A549 (cell line): ENCODE measurements at regions not wholly inside any gene's neighbourhood (a gene's known extent, or its start where the extent isn't known, plus 50 kb on each side); places are given as distances from the start of the nearest gene placed in this dataset.

Source experiments
- ATAC-seq, 2 experiments: fragments of 200-7000 bp in 1 of 2; fragments of >200 bp in 1 of 2; cut with Nextera tagmentation in 1 of 2; cut with Tn5 transposase in 1 of 2; 3 replicates each; pipeline versions ENCODE4 v1.8.0 to v1.9.1; 2018 to 2020; ENCODE audit warnings: mild to moderate bottlenecking in 1 of 2, moderate library complexity in 1 of 2
- CTCF ChIA-PET: fragments of 300-600 bp; sonication (Branson Sonifier 250); formaldehyde crosslinking; extraction: SDS; loops from one replicate; lab custom pipeline; 2021; ENCODE audit warnings: antibody characterized with exemption, inconsistent platforms; lab: Yijun Ruan, JAX
- POLR2A ChIA-PET: fragments of 350-600 bp; formaldehyde crosslinking; extraction: SDS; loops from one replicate; lab custom pipeline; 2021; ENCODE audit warnings: antibody characterized with exemption, inconsistent platforms; lab: Yijun Ruan, JAX
- DNase-seq, 2 experiments: peaks; one replicate each; pipeline versions ENCODE4 v3.0.0 to v3.0.0-alpha.2; 2011 to 2016; ENCODE audit warnings: low read depth in 1 of 2, low spot score in 1 of 2
- FAIRE-seq: peaks from 2 replicates; lab custom pipeline; 2011; peaks lifted over from hg19 to GRCh38; lab: Jason Lieb, UNC
- H3K27ac ChIP-seq, 2 experiments: fragments of >200 bp; sonication (Bioruptor Twin); formaldehyde crosslinking; 3 replicates each; pipeline ENCODE4 v1.5.1; 2016 to 2017
- H3K4me1 ChIP-seq: fragments of >200 bp; sonication (Bioruptor Twin); formaldehyde crosslinking; 3 replicates; pipeline ENCODE4 v1.6.1; 2016
- H3K4me2 ChIP-seq: fragments of >200 bp; sonication (Bioruptor Twin); formaldehyde crosslinking; 3 replicates; pipeline ENCODE4 v1.6.1; 2016
- H3K4me3 ChIP-seq: fragments of >200 bp; sonication (Bioruptor Twin); formaldehyde crosslinking; 3 replicates; pipeline ENCODE4 v1.5.1; 2016
- H3K9me3 ChIP-seq: fragments of >200 bp; sonication (Bioruptor Twin); formaldehyde crosslinking; 3 replicates; pipeline ENCODE4 v1.6.1; 2016
- CEBPB ChIP-seq, 2 experiments: fragments of >200 bp in 1 of 2; sonication (Bioruptor Twin) in 1 of 2; formaldehyde crosslinking in 1 of 2; IDR thresholded peaks; 2 replicates each; pipeline ENCODE4 v1.6.1; 2012 to 2016
- EHMT2 ChIP-seq: fragments of 200-600 bp; sonication (generic); IDR thresholded peaks from 2 replicates; pipeline ENCODE4 v1.6.1; 2016; ENCODE audit warnings: antibody characterized with exemption, low read depth, mild to moderate bottlenecking, moderate library complexity
- EP300 ChIP-seq, 2 experiments: fragments of >200 bp; sonication (Bioruptor Twin); formaldehyde crosslinking; IDR thresholded peaks; 2 replicates in 1 of 2; 3 replicates in 1 of 2; pipeline ENCODE4 v1.6.1; 2016 to 2017
- FOSL2 ChIP-seq, 2 experiments: fragments of 450-650 bp in 1 of 2; fragments of >200 bp in 1 of 2; sonication (Bioruptor Twin) in 1 of 2; formaldehyde crosslinking; IDR thresholded peaks; 2 replicates each; pipeline versions ENCODE4 v1.5.0 to v1.6.1; 2016 to 2020; ENCODE audit warnings: mild to moderate bottlenecking in 1 of 2, moderate library complexity in 1 of 2
- FOXS1 ChIP-seq: fragments of 250-450 bp; sonication (Bioruptor Pico); IDR thresholded peaks from 2 replicates; pipeline ENCODE4 v1.5.0; 2020; ENCODE audit warnings: mild to moderate bottlenecking, moderate library complexity
- HEYL ChIP-seq: fragments of 250-450 bp; sonication (Bioruptor Pico); IDR thresholded peaks from 2 replicates; pipeline ENCODE4 v1.8.0; 2021; ENCODE audit warnings: mild to moderate bottlenecking, moderate library complexity
- HOXA7 ChIP-seq: fragments of 250-450 bp; sonication (Bioruptor Pico); IDR thresholded peaks from 2 replicates; pipeline ENCODE4 v1.5.0; 2020; ENCODE audit warnings: mild to moderate bottlenecking, moderate library complexity
- HOXB5 ChIP-seq: fragments of 250-450 bp; sonication (Bioruptor Pico); IDR thresholded peaks from 2 replicates; pipeline ENCODE4 v1.5.0; 2020; ENCODE audit warnings: mild to moderate bottlenecking, moderate library complexity
- JUNB ChIP-seq: fragments of >200 bp; sonication (Bioruptor Twin); formaldehyde crosslinking; IDR thresholded peaks from 2 replicates; pipeline ENCODE4 v1.6.1; 2016
- KDM5A ChIP-seq: fragments of 200-600 bp; sonication (generic); IDR thresholded peaks from 2 replicates; pipeline ENCODE4 v1.6.1; 2016; ENCODE audit warnings: antibody characterized with exemption, mild to moderate bottlenecking
- MAZ ChIP-seq: fragments of 150-350 bp; IDR thresholded peaks from 2 replicates; pipeline ENCODE4 v1.6.1; 2014; ENCODE audit warnings: antibody characterized with exemption, low read depth, low read length, borderline replicate concordance
- NPAS2 ChIP-seq: fragments of 250-450 bp; sonication (Bioruptor Pico); IDR thresholded peaks from 2 replicates; pipeline ENCODE4 v1.8.0; 2022; ENCODE audit warnings: mild to moderate bottlenecking, moderate library complexity, borderline replicate concordance
- POLR2AphosphoS2 ChIP-seq: conservative IDR thresholded peaks from 2 replicates; pipeline ENCODE4 v1.6.1; 2012; ENCODE audit warnings: low read length, improper control_type of control experiment, inconsistent platforms
- RAD21 ChIP-seq, 2 experiments: fragments of >200 bp in 1 of 2; sonication (Bioruptor Twin) in 1 of 2; formaldehyde crosslinking in 1 of 2; IDR thresholded peaks in 1 of 2; conservative IDR thresholded peaks in 1 of 2; 2 replicates in 1 of 2; 3 replicates in 1 of 2; pipeline ENCODE4 v1.6.1; 2012 to 2018; ENCODE audit warnings: inconsistent platforms in 1 of 2
- RARB ChIP-seq: fragments of 250-450 bp; sonication (Bioruptor Pico); IDR thresholded peaks from 2 replicates; pipeline ENCODE4 v1.8.0; 2021; ENCODE audit warnings: mild to moderate bottlenecking, moderate library complexity
- RFX5 ChIP-seq: fragments of 450-650 bp; IDR thresholded peaks from 2 replicates; pipeline ENCODE4 v1.7.1; 2014; ENCODE audit warnings: antibody characterized with exemption, mild to moderate bottlenecking, moderate library complexity
- RNF2 ChIP-seq: fragments of 200-600 bp; sonication (generic); IDR thresholded peaks from 2 replicates; pipeline ENCODE4 v1.6.1; 2016; ENCODE audit warnings: low read depth, mild to moderate bottlenecking, antibody characterized with exemption, moderate library complexity, borderline replicate concordance
- SMC3 ChIP-seq: fragments of >200 bp; sonication (Bioruptor Twin); formaldehyde crosslinking; IDR thresholded peaks from 3 replicates; pipeline ENCODE4 v1.6.1; 2018; ENCODE audit warnings: inconsistent platforms
- TP53 ChIP-seq: fragments of 250-450 bp; sonication (Bioruptor Pico); IDR thresholded peaks from 2 replicates; pipeline ENCODE4 v1.5.0; 2021; ENCODE audit warnings: mild to moderate bottlenecking, moderate library complexity
- ZFP36 ChIP-seq: fragments of 450-650 bp; IDR thresholded peaks from 2 replicates; pipeline ENCODE4 v1.6.1; 2014; ENCODE audit warnings: borderline replicate concordance; ENCODE audit not compliant: partially characterized antibody
- WGBS: methylation state at CpG from one replicate; pipeline ENCODE4 v1.1.6; 2017; ENCODE audit errors: missing lambda C conversion rate; 5-methylcytosine and 5-hydroxymethylcytosine counted together
- TF ChIP-seq, protein P1 (sequence below): fragments of >200 bp; sonication (Bioruptor Twin); formaldehyde crosslinking; IDR thresholded peaks from 3 replicates; pipeline ENCODE4 v1.6.1; 2016
- TF ChIP-seq, protein P2 (sequence below): fragments of 250-450 bp; sonication (Bioruptor Pico); IDR thresholded peaks from 2 replicates; pipeline ENCODE4 v1.5.0; 2020; ENCODE audit warnings: low read depth, mild to moderate bottlenecking, moderate library complexity
- TF ChIP-seq, protein P3 (sequence below): IDR thresholded peaks from 2 replicates; pipeline ENCODE4 v1.6.1; 2012
- TF ChIP-seq, protein P4 (sequence below): fragments of 250-450 bp; sonication (Bioruptor Pico); IDR thresholded peaks from 2 replicates; pipeline ENCODE4 v1.5.0; 2021; ENCODE audit warnings: mild to moderate bottlenecking, moderate library complexity, borderline replicate concordance

DNA sequence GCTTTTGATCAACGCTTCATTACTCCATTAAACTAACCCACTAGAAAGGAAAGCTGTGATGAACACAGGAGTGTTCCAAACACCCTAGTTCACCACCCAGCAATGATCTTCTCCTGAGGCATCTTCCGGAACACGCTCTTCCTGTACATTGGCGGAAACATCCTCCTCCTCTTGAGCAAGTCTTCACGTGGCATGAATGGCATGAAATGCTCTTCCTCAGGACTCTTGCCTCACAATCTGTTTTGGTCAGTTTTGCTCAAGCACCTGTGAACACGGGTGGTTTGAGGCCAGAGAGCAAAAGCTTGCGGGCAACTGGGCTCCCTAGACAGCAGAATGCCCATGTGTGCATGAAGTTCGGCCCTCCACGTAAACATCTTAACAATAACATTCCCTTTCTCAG is 734.2 kb upstream of the SALL3 start:
- POLR2A ChIA-PET: no interaction called here
- ATAC-seq (no peak), FAIRE-seq (no peak), DNase-seq (no peak)
- no peak for TF ChIP-seq JUNB
- no peak for TF ChIP-seq KDM5A
- 40% methylated on average over 9 of the region's 9 CpGs for WGBS
- Histone ChIP-seq H3K9me3 (no peaks in the 10 kb centered on the region), H3K4me2 (no peak overlapping the region), H3K27ac (no peak overlapping the region), H3K4me3 (no peak overlapping the region), H3K4me1 (no peaks in the 10 kb centered on the region)
- CTCF ChIA-PET: no interaction called here

DNA sequence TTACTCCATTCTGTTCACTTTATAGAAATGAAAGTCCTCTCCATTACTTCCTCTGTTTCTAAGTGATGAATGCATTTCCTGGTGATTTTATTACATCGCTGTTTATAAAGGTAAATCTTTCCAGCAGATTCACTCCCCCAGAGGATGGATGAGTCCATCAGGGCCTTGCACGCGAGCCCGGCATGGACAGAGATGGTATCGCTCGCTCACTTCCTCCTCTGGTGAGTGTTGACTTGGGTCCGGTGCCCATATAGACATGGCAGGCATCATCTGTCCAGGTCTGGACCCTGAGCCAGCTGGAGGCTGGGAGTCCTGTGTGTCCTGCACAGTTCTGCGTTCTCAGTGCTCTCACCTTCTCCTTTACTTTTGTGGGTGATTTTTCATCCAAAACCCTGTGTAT is 733.6 kb upstream of the SALL3 start:
- 68% methylated on average over 8 of the region's 8 CpGs for WGBS
- DNase-seq (no peak), FAIRE-seq (no peak), ATAC-seq (no peak)
- H3K4me3 ChIP-seq: no peak overlapping the region
- H3K4me2 ChIP-seq: no peak overlapping the region
- ChIA-PET POLR2A (no interaction called here), CTCF (no interaction called here)
- no peak for TF ChIP-seq ZFP36
- TF ChIP-seq MAZ: no peak
- TF ChIP-seq RFX5: no peak
- TF ChIP-seq RARB (CRISPR knock-in tag): no peak
- TF ChIP-seq JUNB: no peak
- no peak for TF ChIP-seq FOXS1
- TF ChIP-seq, protein P1, sequence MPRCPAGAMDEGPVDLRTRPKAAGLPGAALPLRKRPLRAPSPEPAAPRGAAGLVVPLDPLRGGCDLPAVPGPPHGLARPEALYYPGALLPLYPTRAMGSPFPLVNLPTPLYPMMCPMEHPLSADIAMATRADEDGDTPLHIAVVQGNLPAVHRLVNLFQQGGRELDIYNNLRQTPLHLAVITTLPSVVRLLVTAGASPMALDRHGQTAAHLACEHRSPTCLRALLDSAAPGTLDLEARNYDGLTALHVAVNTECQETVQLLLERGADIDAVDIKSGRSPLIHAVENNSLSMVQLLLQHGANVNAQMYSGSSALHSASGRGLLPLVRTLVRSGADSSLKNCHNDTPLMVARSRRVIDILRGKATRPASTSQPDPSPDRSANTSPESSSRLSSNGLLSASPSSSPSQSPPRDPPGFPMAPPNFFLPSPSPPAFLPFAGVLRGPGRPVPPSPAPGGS: no peak
- H3K4me1 ChIP-seq: no peaks in the 10 kb centered on the region
- H3K9me3 ChIP-seq: no peaks in the 10 kb centered on the region
- H3K27ac ChIP-seq: no peak overlapping the region

DNA sequence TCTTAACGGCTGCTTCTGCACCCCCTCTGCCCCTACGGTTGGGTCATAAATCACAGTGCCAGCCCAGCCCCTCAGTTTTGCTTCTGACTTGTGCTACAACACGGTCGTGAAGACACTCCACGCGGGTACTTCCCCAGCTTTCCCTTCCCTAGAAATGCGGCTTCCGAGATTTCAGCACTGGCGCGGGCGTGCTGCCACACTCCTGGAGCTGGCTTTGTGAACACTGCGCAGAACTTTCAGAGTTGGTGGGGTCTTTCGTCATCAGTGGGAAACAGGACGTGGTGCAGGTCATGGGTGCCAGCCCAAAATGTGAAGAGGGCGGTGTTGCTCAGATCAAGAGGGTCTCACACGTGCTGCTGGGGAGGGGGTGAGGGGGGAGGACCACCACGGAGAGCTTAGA is 733.0 kb upstream of the SALL3 start:
- Histone ChIP-seq H3K4me1 (no peaks in the 10 kb centered on the region), H3K9me3 (no peaks in the 10 kb centered on the region), H3K4me2 (no peak overlapping the region), H3K27ac (no peak overlapping the region), H3K4me3 (no peak overlapping the region)
- WGBS: 20% methylated on average over 1 of the region's 17 CpGs
- FAIRE-seq (no peak), DNase-seq (no peak), ATAC-seq (no peak)
- ChIA-PET CTCF (no interaction called here), POLR2A (no interaction called here)
- TF ChIP-seq EP300 (IDR thresholded peaks at IDR 0.05): no peak
- TF ChIP-seq, protein P2, sequence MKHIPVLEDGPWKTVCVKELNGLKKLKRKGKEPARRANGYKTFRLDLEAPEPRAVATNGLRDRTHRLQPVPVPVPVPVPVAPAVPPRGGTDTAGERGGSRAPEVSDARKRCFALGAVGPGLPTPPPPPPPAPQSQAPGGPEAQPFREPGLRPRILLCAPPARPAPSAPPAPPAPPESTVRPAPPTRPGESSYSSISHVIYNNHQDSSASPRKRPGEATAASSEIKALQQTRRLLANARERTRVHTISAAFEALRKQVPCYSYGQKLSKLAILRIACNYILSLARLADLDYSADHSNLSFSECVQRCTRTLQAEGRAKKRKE: no peak
- TF ChIP-seq TP53 (CRISPR knock-in tag): no peak
- TF ChIP-seq FOSL2 (IDR thresholded peaks at IDR 0.05): no peak
- TF ChIP-seq FOSL2 (CRISPR knock-in tag; IDR thresholded peaks at IDR 0.05): no peak
- TF ChIP-seq HEYL (CRISPR knock-in tag): no peak
- TF ChIP-seq RNF2: no peak

DNA sequence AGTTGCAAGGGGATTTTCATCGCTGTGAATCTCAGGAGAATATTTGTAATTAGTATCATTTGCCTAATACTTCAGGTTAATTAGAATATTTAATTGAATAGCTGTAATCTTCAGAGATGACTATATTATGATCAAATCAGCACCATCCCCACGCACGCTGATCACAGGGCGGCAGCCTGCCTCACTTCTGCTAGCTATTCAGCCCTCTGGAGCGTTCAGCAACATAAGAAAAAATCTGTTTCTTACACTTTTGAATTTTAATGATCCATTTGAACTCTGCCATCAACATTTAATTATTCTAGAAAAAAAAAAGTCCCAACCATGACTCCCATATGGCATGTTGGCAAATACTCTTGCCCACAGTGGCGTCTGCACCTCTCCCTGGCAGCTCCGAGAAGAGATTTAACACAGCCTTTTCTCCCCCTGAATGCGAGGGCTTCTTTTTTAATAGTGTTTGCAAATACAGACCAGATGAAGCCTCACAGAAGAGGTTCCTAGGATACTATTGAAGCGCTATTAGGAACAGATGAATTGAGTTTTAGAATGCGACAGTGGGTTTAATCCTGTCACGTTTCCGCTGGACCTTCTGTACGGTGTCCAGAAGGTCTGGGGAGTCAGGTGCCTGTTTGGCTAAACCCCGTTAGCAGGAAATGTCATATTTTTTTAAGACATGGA is 731.9 kb upstream of the SALL3 start:
- Histone ChIP-seq H3K27ac (no peak overlapping the region), H3K4me3 (no peak overlapping the region), H3K9me3 (no peaks in the 10 kb centered on the region), H3K4me2 (no peak overlapping the region), H3K4me1 (no peaks in the 10 kb centered on the region)
- FAIRE-seq (no peak), ATAC-seq (no peak), DNase-seq (no peak)
- ChIA-PET POLR2A (no interaction called here), CTCF (no interaction called here)
- 32% methylated on average over 14 of the region's 14 CpGs for WGBS
- TF ChIP-seq, protein P3, sequence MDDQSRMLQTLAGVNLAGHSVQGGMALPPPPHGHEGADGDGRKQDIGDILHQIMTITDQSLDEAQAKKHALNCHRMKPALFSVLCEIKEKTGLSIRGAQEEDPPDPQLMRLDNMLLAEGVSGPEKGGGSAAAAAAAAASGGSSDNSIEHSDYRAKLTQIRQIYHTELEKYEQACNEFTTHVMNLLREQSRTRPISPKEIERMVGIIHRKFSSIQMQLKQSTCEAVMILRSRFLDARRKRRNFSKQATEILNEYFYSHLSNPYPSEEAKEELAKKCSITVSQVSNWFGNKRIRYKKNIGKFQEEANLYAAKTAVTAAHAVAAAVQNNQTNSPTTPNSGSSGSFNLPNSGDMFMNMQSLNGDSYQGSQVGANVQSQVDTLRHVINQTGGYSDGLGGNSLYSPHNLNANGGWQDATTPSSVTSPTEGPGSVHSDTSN: no peak
- no peak for TF ChIP-seq HOXB5 (CRISPR knock-in tag)
- TF ChIP-seq ZFP36: no peak
- TF ChIP-seq POLR2AphosphoS2: no peak
- no peak for TF ChIP-seq CEBPB (IDR thresholded peaks at IDR 0.05)
- TF ChIP-seq JUNB: no peak
- no peak for TF ChIP-seq SMC3
- TF ChIP-seq RNF2: no peak
- TF ChIP-seq, protein P4, sequence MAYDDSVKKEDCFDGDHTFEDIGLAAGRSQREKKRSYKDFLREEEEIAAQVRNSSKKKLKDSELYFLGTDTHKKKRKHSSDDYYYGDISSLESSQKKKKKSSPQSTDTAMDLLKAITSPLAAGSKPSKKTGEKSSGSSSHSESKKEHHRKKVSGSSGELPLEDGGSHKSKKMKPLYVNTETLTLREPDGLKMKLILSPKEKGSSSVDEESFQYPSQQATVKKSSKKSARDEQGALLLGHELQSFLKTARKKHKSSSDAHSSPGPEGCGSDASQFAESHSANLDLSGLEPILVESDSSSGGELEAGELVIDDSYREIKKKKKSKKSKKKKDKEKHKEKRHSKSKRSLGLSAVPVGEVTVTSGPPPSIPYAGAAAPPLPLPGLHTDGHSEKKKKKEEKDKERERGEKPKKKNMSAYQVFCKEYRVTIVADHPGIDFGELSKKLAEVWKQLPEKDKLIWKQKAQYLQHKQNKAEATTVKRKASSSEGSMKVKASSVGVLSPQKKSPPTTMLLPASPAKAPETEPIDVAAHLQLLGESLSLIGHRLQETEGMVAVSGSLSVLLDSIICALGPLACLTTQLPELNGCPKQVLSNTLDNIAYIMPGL (CRISPR knock-in tag): no peak
- TF ChIP-seq RFX5: no peak
- no peak for TF ChIP-seq HOXA7 (CRISPR knock-in tag)
- no peak for TF ChIP-seq EHMT2
- TF ChIP-seq RAD21 (conservative IDR thresholded peaks at IDR 0.05 in 1 of 2, IDR thresholded peaks at IDR 0.05 in 1 of 2): no peak
- TF ChIP-seq NPAS2 (CRISPR knock-in tag): no peak
